Tibial nerve (tissue), 4 donors: ENCODE measurements at regions not wholly inside any gene's neighbourhood (a gene's known extent, or its start where the extent isn't known, plus 50 kb on each side); places are given as distances from the start of the nearest gene placed in this dataset.

Experiments used
- CTCF ChIP-seq, 5 experiments: fragments of 200-600 bp in 3 of 5; fragments of 450-650 bp in 2 of 5; sonication (generic) in 3 of 5; IDR thresholded peaks; one replicate each; pipeline ENCODE4 v1.5.1; 2016 to 2019; ENCODE audit warnings: antibody characterized with exemption in 5 of 5, mild to moderate bottlenecking in 3 of 5, moderate library complexity in 2 of 5
- EP300 ChIP-seq, 2 donors: sonication (generic); formaldehyde crosslinking; IDR thresholded peaks; one replicate each; pipeline ENCODE4 v1.6.1; 2017; ENCODE audit warnings: antibody characterized with exemption in 2 of 2, mild to moderate bottlenecking in 1 of 2
- POLR2A ChIP-seq, 2 donors: fragments of 450-650 bp; IDR thresholded peaks; one replicate each; pipeline ENCODE4 v1.6.1; 2017; ENCODE audit warnings: antibody characterized with exemption in 2 of 2, mild to moderate bottlenecking in 2 of 2, moderate library complexity in 2 of 2

DNA sequence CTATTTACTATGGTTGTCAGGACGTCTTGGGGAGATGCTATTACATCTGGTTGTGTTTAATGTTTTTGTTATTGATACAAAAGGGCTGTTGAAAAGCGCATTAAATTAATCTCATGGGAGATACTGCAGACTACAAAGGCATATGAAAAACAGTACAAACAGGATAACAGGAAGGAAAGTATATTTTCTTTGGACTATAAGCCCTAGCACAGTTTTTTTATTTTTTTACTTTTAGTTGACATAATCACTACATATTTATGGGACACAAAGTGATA is 341.3 kb downstream of the ARL4A start:
- TF ChIP-seq CTCF (IDR thresholded peaks at IDR 0.05): no peak
- TF ChIP-seq EP300 (IDR thresholded peaks at IDR 0.05): no peak
- no peak for TF ChIP-seq POLR2A (IDR thresholded peaks at IDR 0.05)
